Stromal cell of bone marrow (primary cell): ENCODE measurements at regions not wholly inside any gene's neighbourhood (a gene's known extent, or its start where the extent isn't known, plus 50 kb on each side); places are given as distances from the start of the nearest gene placed in this dataset.

Experiments used
- DNase-seq: peaks from one replicate; pipeline ENCODE4 v3.0.0-alpha.2; 2012; ENCODE audit warnings: low read depth

DNA sequence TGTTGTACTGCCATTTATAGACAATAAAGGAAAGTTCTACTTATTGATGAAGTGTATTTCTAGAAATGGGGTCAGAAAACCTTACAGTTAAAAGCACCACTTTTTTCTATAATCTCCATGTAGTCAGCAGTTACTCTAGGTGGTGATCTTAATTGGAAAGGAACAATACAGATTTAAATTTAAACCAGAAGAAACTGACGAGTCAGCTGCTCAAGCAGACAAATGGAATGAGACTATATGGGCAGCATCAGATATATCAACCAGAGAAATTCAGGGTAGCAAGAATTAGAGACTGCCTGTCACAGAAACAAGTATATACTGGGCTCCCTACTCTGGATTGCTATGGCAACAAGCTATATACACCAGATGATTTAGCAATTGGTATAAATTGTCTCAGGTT, 99.6 kb upstream of the SCG2 start:
- DNase-seq, result no peak

DNA sequence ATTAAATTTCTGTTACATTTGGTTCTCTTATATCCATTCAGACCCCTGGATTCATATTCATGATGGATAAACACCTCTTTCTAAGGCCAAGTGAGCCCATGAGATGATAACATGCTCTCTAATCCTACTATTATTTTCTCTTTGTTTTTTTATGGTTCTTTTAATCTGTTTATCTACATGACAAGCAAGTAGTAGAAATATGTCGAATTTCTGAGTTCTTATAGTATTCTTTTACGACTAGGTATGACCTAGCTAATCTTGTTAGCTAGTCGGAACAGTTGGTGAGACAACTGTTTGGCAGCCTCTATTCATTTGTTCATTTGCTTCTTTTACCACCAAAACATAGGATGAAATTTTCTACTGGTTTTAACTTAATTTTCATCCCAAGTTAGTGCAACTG, 98.1 kb upstream of the SCG2 start:
- DNase-seq, result no peak

DNA sequence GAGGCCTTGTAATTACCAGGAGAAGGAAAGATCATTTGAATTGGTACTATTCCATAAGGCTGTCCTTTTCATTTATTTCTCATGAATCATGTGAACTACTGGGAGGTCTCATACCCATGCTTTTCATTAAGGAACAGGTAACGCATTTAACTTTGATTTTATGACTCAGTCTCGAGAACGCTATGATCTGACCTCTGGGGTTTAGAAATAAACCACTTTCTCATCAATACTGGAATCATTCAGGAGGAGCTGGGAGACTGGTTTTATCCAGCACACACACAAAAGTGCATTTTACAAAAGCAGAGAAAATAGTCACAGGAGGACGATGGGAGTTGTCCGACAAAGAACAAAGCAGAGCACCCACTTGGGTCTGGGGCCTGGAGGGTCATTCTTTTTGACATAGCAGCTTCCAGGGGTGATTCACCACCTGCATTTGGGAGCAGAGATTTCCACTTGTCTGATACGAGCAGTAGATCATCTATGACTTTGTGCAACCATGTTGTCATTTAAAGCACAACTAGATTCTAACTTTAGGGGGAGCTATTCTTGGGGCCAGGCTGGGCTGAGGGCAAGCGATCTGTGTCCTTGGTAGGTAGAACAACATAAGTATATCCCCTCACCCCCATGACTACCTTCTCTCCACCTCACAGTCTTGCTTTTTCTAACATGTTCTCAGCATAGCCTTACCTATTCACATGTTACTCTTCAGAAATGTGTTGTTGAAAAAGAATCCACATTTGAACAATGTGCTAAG, 95.9 kb upstream of the SCG2 start:
- DNase-seq, result no peak

DNA sequence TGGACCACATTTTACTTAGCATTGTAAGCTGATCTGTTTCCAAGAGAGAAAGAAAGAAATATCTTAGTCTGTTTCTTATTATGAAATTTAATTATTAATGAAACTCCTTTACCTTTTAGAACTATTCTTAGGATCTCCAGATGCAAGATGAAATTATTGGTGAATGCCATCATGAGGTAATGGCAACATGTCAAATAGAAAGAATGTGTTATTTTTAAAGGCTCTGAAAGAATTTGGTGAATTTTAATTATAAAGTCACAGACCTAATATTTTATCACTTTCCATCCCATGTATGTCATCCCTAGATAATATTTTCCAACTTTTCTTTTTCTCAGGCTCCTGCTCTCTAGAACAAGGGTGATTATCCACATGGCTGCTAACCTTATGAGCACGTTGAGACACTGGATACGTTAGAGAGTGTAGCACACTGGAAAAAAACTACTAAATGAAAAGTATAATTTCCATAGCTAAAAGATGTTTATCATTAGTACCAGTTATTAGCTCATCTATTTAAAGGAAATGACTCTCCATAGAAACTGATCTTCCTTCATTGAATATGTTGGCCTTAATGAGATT, 95.2 kb upstream of the SCG2 start:
- no peak for DNase-seq

DNA sequence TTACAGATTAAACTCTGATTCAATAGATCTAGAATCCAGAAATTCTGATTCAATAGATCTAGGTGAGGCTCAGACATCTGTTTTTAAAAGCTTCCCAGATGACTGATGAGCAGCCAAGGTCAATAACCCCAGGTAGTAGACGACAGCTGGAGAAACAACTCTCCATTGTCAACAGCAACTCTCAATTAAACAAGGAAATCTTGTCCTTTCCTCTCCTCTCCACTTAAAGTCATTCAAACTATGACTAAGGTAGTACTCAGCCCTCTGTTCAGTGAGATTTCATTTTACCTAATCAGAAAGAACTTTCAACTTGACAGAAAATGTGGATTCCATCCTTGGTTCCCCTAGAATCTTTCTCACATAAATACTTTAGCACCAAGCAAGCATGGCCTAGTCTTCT, 94.6 kb upstream of the SCG2 start:
- peak; percentile 2 for DNase-seq

DNA sequence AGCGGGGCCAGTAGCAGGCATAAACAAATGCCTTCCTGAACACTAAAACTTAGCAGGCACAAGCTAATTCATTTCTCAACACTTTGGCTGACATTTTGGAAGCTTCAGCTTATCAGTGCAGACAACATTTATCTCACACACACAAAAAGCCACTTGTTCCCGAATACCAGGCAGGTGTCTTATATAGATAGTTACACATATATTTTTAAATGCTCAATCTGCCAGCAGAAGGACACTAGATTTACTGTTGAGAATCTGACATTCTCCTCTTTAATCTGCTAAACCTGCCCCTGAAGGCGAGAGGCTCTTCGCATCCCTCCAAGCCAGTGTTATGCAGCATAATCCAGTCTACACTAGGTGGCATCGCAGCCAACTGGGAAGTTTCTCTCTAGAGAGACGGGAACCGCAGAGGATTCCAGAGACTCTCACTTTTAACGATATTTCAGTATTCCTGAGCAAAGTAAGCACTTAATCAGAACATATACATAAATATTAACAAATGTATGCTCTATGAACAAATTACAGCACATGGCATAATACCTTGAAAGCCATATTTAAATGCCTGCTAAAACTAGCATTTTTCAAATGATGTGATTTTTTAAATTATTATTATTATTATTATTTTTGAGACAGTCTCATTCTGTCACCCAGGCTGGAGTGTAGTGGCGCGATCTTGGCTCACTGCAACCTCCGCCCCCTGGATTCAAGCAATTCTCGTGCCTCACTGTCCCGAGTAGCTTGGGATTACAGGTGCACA, 90.2 kb upstream of the SCG2 start:
- peak; percentile 40 for DNase-seq

DNA sequence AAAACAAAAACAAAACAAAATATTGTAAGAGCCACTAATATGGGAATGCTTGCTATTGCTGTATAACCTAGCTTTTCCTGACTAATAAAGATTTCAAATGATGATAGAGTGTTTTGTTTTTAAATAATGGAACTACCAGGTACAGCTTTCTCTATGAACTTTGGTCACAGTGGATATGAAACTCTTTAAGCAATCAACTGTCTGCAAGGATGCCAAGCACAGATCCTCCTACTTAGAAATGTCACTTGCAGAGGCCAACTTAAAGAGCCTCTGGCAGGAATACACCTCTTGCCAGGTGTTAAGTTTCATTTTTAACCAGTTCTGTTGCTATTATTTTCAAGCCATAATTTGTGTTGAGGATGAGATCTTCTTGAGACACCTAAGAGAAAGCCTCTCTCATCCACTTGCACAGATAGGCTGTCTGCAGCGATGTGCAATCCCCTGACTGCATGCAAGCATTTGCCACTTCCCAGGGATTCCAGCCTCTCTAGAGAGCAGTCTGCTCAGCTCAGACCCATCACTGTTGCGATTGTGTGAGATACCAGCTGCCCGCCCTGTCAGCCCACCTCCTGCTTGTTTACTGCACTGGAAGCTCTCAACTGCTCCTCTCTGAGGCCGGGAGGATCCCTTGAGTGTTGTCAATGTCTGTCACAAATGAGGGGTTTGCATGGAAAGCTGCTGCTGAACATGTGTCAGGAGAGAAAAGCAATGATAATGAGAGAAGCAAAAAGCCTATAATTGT, 86.1 kb upstream of the SCG2 start:
- no peak for DNase-seq

DNA sequence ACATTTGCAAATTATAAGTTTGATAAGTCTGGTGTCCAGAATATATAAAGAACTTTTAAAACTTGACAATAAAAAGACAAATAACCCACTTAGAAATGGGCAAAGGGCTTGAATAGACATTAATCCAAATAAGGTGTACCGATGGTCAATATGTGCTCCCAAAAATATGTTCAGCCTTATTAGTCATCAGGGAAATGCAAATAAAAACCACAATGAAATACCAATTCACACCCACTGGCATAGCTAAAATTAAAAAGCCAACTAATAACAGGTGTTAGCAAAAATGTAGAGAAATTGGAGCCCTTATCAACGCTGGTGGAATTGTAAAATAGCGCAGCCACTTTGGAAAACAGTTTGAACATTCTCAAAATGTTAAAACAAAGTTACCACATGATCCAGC, 79.0 kb upstream of the SCG2 start:
- no peak for DNase-seq

DNA sequence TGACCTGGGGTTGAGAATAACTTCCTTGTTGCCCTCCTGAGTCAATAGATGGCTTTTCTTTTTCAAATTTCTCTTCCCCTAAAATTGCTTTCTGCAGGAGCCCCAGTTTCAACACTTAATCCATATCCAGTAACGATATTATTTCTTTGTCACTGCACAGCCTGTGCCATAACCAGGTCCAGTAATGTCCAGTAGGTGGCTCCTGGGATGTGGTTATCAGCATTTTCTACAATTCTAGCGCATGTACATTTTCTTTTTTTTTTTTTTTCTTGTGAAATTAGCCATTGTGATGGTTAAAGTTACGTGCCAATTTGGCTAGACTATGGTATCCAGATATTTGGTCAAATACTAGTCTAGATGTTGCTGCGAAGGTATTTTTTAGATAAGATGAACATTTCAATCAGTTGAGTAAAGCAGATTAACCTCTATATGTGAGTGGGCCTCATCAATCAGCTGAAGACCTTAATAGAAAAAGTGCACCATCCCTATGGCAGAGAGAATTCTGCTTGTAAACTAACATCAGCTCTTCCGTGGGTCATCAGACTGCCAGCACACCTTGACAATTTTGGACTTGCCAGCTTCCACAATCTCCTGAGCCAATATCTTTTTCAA, 72.9 kb upstream of the SCG2 start:
- DNase-seq, result no peak

DNA sequence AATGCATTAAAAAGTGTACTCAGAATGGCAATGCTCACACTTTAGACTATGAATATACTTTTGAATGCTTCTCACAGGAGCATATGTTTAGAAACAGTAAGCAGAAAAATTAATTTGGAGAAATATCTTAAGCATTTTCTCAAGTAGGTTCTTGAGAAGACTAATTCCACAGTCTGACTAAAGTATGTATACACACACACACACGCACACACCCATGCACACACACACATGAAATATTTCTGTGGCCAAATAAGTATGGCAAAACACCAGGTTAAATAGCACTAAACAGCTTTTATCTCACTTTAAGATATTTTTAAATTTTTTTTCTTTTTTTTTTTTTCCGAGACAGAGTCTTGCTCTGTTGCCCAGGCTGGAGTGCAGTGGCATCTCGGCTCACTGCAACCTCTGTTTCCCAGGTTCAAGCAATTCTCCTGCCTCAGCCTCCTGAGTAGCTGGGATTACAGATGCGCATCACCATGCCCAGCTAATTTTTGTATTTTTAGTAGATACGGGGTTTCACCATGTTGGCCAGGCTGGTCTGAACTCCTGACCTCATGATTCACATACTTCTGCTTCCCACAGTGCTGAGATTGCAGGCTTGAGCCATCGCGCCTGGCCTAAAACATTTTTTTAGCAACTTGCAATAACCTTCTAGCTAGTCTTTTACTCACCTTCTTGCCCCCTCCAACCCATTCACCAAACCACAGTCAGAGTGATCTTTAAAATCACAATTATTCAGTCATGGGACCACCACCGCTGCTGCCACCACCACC, 67.5 kb upstream of the SCG2 start:
- peak; percentile 52 for DNase-seq

DNA sequence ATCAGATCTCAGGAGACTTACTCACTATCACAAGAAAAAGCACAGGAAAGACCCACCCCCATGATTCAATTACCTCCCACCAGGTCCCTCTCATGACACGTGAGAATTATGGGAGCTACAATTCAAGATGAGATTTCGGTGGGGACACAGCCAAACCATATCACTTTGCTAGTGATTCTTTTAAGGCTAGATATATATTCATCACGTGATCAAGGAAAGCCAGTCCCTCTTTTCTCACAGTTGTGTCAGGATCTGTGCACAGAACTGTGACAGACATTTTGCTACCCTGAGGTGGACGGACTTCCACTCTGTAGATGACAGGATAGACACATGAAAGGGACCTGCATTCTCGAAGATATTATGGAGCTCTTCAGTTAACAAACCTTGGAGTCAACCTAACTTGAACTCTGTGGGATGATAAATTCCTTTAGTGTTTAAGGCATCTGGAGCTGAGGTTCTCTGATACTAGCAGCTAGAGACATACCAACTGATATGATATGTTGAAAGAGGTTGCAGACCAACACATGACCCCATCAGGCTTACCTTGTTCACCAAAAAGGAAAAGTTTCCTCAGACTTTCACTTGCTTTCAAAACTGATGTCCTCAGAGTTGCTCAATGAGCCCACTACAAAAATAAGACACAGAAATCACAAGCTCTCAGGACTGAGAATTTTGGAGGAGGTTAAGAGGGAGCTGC, 66.3 kb upstream of the SCG2 start:
- no peak for DNase-seq

DNA sequence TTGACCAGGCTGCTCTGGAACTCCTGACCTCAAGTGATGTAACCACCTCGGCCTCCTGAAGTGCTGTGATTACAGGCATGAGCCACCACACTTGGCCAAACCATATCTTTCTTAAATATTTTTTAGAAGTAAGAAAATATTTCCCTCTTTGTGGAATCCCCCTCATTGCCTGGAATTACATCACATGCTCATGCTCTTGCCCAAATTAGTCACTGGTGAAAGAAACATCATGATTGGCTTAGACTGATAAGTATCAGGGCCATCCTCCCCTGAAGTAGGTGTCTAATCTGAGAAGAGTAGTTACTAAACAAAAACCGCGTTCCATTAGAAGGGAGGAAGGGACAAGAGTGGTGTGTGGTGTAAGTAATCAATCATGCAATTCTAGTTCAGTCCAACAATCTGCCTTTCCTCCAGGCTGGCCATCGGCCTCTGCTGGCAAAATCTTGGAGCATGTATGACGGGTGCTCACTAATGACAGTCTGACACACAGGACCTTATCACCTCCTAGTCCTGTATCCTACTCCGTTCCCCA, 52.3 kb upstream of the SCG2 start:
- peak; percentile 11 for DNase-seq

DNA sequence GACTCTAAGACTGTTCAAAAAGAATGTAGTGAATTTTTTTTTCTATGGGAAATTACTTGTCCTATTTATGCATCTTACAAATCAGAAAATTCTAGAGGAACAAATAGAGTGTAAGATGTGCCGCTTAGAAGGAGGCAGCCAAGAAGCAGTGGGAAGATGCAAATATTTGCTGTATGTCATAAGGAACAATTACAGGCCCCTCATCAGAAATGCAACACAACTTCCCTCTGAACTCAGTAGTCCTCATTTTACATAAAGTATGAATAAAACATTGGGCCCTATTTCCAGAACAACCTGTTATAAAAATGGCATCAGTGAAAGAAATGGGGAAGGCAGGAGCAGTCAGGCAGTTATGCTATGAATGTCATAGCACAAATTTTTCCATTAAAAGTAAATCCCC, 50.7 kb upstream of the SCG2 start:
- DNase-seq, result no peak

DNA sequence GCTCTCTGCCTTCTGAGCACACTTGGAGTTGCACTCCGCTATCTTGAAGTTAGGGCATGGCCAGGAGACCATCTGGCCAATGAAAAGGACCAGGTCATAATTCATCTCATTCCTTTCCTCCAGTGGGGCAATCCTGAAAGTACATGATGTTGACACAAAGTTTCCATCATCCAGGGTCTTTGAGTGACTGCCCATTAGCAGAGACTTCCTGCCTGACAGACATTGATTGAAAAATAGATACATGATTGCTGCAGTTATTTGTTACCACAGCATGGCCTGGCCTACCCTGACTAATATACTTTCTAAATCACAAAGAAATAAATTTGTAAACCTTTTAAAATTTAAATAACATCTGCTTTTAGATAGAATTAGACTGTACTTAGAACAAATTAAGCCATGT, 50.0 kb upstream of the SCG2 start:
- DNase-seq, result no peak
